Stimulated activated CD4-positive, alpha-beta T cell treated with anti-CD3 and anti-CD28 coated beads, Interleukin-2, amount 100 ng/mL, for 48 hours (primary cell): ENCODE measurements at regions not wholly inside any gene's neighbourhood (a gene's known extent, or its start where the extent isn't known, plus 50 kb on each side); places are given as distances from the start of the nearest gene placed in this dataset.
"Not testable (repeated sequence)": the region's sequence is repeated elsewhere in the genome, so short reads cannot be mapped to it uniquely, and the experiment has no call there.

Experiments
- DNase-seq, 2 donors: peaks; one replicate each; pipeline ENCODE4 v3.0.0-alpha.2; 2020

DNA sequence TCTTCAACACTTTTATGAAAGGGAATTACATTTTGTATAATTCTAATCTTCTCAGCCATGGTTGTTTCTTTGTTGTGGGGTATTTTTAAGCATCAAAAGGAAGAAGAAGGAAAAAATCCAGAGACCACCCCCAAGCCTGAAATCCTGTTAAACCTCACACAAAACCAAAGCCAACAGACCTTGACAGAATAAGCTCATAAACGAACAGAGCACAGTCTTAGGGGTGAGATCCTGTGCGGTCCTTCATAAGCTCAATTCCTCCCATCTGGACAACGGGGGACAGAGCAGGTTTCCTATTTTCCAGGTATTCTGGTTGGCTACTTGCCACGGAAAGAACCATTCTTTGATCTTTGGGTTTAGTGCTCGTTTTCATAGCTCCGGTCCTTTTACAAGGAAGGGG is 151.3 kb upstream of the SULF2 start:
- no peak for DNase-seq

GRCh38 chr20:47934761-47935160 is 149.5 kb upstream of the SULF2 start:
- no peak for DNase-seq

DNA sequence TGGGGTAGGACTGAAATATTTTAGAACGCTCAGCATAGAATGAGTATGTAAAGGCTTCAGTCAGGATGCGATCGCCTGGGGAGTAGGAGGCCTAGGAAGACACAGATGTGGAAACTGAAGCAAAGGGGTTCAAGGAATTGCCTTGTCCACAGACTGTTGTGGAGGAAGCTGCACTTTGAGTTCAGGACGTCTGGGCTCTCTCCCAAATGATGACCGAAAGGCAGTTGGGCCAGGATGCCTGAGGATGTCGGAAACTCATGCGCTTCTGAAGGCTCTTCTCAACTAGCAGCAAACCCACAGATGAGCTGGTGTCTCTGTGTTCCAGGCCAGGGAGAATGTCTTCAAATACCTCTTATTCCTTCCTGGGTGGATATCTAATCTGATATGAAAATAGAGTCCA is 146.2 kb upstream of the SULF2 start:
- DNase-seq, result no peak

DNA sequence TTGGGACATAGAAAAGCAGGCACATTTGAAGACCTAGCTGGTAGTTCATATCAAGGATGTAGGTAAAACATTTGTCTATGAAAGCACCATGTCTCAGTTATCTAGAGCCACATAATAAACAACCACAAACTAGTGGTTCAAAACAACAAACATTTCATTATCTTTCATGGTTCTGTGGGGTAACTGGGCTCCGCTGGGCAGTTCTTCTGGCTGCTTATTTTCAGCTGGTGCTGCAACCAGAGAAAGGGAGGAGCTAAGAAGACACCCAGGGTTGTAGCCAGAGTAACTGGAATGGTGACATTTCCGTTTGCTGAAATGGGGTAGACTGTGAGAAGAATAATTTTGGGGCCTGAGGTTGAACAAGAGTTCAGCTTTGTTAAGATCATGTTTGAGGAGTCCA is 145.7 kb upstream of the SULF2 start:
- DNase-seq, result no peak

- DNase-seq, result no peak
These were observed 144.3 kb upstream of the SULF2 start for GRCh38 chr20:47929368-47930115.

DNA sequence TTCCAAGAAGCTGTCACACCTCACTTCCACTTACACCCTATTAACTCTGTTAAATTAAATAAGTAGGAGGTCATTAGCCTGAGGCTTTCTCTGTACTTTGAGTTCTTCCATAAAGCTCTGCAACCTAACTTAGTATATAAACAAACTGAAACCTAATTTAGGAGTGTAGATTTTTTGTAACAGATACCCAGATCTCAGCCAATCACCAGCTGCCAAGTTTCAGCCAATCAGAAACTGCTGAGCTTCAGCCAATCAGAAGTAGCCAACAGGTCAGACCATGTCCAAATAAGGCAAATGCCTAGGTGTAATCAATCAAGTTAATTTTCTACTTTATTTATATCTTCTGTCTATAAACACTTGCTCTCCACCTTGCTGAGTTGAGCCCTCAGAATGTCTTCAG is 142.7 kb upstream of the SULF2 start:
- DNase-seq, result no peak

DNA sequence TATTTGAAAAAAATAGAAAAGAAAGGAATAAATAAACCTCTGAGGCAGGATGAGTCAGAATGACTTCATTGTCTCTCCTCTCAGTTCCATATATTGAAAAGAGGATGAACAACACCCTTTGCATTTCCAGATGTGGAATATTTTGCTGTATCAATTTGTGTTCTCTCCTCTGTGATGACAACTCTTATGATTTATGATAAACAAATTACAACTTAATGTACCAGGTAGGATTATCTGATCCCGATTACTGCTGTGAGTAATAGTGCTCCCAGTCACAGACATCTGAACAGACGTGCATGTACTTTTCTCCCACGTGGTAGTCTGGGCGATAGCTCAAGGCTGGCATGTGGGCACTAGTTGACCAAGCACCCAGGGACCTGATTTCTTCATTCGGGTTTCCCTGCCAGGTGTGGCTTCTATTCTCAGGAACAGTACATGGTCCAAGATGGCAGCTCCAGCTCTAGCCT is 142.1 kb upstream of the SULF2 start:
- DNase-seq, result no peak

- DNase-seq, result no peak
These were observed 141.4 kb upstream of the SULF2 start for GRCh38 chr20:47926731-47927130.

- DNase-seq, result no peak
These were observed 140.3 kb upstream of the SULF2 start for GRCh38 chr20:47925593-47925992.

- no peak for DNase-seq
These were observed 137.0 kb upstream of the SULF2 start for GRCh38 chr20:47922269-47922668.

GRCh38 chr20:47921829-47922228 is 136.5 kb upstream of the SULF2 start:
- not testable (repeated sequence) for DNase-seq

DNA sequence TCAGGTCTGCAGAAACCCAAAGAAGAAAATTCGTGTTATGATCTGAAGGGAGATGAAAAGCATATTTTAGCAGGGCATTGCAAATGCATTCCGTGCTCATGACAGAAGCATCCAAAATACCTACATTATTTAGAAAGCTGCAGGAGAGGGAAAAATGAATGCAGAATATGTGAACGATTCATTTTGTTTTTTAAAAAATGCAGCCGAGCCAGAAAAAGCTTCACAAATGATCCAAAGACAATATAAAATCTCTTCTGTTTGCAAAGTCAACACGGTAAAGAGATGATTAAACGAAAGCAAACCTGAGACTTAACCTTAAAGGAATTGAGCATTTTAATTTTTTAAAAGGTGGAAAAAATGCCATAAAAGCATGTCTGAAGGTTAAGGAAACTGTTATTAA is 136.1 kb upstream of the SULF2 start:
- no peak for DNase-seq

GRCh38 chr20:47917549-47918070 is 132.3 kb upstream of the SULF2 start:
- DNase-seq, result no peak

DNA sequence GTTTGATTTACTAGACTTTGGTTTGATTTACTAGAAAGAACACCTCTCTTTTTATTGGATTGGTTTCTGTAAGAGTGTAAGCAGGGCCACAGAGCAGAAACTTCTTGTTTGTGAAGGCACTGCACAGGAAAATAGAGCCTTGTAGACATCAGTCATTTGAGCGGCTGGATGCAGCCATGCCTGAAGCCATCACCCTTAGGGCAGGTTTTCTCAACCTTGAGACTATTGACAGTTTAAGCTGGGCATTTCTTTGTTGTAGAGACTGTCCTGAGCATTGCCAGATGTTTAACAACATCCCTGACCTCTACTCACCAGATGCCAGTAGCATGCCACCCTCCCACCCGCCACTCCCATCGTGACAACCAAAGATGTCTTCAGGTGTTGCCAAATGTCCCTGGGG is 130.2 kb upstream of the SULF2 start:
- no peak for DNase-seq

DNA sequence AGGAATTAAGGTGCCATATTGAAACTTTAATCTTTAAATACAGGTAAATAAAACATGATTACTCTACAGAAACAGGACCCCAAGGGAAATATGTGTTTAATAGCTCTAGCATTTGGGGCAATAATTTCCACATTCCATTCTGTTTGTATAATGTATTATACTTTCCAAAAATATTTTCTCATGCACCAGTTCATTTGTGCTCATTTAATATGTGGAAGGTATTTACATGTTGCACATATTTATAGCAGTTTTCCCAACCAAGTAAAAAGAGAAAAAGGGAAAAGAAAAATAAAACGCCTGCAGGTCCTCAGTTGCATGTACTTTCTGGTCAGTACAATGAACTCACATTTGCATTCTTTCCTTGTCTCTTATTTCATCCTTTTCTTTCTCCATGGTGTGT is 129.5 kb upstream of the SULF2 start:
- DNase-seq, result no peak

GRCh38 chr20:47912786-47913501 is 127.7 kb upstream of the SULF2 start:
- not testable (repeated sequence) for DNase-seq

DNA sequence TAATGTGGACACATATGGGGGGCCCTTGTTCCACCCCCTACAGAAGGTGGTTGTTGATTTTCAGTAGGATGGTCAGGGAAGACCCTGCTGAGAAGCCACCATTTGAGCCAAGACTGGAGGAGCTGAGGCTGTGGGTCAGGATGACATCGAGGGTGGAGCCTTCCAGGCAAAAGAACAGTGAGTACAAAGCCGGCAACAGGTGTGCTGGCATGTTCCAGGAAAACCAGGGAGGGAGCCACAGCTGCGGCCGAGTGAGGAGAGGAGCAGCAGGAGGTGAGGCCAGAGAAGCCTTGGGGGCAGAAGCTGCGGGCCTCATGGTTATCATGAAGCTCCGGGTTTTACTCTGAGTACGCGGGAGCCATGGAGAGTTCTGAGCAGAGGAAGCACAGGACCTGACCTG is 126.9 kb upstream of the SULF2 start:
- DNase-seq, result not testable (repeated sequence)

- DNase-seq, result not testable (repeated sequence)
These were observed 124.6 kb upstream of the SULF2 start for GRCh38 chr20:47909696-47910369.

GRCh38 chr20:47908361-47909035 is 123.2 kb upstream of the SULF2 start:
- not testable (repeated sequence) for DNase-seq

DNA sequence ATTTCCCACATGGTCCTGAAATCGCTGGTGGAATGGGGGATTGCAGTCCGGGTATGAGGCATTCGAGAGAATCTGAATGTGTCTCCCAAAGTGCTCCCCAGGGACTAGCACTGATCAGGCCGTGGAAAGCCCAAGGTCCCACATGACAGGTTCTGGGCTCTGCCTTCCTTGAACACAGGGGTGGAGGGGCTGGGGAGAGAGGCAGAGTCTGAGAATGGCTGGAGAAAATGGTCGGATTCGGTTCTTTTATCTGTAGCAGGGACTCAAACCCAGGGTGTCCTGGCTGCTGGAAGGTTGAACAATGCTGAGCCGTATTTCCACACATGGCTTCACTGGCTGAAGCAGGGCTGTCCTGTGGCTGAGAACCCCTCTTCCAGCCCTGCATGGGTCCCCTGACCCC is 122.7 kb upstream of the SULF2 start:
- DNase-seq, result not testable (repeated sequence)

DNA sequence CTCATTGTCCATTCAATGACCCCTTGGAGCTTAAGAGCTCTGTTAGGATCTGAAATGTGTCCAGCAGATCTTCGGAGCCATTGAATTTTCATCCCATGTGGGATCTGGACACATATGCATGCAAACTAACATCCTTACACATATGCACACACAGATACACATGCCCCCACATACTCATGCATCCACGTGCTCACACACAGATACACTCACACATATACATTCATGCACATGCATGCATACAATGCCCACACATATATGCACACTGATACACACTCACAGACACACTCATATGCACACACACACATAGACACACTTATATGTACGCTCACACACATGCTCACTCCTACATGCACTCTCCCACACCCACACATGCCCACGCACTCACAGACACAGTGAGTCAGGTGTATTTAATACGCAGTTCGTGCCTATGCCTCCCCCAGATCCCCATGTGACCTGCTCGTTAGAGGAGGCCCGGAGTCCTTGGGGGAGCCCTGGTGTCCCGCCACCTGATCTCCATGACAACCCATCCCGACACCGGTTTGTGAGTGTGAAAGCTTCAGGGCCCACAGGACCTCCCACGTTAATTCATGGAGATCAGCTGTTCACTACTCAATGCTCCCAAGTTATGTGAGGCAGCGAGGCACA is 121.9 kb upstream of the SULF2 start:
- no peak for DNase-seq

DNA sequence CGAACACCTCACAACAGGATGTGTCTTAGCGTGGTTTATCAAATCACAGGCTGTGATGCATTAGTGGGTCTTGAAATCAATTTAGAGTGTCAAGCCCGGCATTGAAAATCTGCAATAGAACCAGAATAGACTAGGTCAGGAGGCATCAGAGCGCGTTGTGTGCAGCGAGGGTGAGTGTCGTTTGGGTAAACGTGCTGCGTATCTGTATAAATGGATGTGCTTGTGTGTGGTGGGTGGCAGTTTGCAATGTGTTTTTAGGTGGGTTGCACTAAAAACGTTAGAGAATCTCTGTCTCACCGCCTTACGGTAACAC is 121.0 kb upstream of the SULF2 start:
- DNase-seq, result no peak
